NCI-H524 treated with DMSO at 0.1 percent for 48 hours (cell line): ENCODE measurements at regions not wholly inside any gene's neighbourhood (a gene's known extent, or its start where the extent isn't known, plus 50 kb on each side); places are given as distances from the start of the nearest gene placed in this dataset.

Source experiments
- DNase-seq: peaks from one replicate; lab custom pipeline; 2025; lab: John Stamatoyannopoulos, UW

DNA sequence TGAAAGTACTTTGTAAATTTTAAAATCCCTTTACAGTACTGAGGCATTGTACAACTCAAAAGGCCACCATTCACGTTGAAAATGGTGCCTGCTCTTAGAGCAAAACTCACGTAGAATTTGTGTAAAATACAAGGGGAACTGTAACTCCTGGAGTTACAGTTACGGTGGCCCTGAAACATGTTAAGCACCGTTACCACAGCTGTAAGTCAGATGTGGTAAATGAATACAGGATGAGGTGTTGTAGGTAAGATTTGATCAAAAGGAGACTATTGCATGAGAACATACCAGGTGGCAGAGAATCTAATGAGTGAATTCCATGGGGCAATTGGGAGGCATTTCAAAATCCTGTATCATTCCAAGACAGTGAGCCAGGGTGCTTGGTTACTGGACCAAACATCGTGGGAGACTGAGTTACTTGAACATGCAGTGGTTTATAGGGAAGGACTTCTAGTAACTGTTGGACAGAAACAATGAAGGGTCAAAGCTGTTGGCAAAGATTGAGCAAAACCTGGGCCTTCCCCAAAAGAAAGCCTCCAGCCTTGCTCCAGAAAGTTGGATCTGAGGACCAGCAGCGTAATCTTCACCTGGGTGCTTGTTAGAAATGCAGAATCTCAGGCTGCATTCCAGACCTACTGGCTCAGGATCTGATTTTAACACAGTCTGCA, 535.8 kb upstream of the POU3F3 start:
- DNase-seq: no peak

DNA sequence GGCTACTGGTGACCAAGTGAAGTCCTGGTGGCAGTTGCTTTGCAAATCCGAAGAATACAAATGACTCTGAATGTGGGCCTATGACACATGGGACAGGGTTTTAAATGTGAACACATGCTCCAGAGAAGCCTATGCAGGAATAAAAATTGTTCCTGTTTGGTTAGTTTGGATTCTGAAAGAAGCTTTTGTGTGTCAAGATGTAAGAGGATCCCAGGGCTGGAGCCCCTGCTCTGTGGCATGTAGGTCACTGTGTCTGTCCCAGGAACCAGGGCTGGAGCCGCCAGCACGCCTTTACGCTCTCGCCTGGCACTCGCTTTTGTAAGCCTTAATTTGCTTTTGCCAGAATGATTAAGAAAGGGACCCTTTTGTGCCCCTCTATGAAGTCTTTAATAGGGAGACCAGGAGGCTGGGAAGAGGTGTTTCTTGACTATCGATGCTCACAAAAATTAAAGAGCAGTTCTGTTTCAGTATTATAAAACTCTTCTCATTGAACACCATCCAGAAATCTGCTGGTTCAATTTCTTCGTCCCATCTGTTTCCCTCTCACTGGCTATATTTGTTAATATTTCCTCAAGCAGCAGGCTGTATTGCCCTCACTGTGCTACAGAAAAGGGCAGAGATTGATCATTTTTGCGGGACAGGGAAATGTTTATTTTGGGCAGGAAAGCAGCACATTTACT, 532.7 kb upstream of the POU3F3 start:
- DNase-seq: no peak

DNA sequence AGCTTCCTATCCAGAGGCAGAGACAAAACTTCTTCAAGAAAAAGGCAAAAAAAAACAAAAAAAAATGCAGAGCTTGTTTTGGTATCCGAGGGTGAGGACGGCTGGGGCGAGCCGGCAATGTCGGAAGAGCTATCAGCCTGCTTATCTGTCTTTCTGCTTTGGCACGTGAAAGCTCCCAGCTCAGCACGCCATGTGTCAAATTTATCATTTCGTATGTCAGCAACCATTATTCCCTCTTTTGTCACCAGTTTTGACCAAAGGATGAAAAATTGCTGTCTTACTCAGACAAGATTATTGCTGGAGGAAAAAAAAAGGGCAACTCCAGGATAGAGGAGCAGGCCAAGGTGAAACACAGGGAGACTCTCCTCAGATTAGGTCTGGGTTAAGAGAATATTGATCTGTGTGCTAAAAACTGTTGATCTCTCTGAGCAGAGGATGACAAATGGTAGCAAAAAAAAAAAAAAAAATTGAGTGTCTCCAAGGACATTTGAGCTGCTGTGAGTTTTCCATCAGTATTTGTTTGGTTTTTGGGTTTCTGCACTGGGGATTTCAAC, 532.0 kb upstream of the POU3F3 start:
- DNase-seq: no peak

DNA sequence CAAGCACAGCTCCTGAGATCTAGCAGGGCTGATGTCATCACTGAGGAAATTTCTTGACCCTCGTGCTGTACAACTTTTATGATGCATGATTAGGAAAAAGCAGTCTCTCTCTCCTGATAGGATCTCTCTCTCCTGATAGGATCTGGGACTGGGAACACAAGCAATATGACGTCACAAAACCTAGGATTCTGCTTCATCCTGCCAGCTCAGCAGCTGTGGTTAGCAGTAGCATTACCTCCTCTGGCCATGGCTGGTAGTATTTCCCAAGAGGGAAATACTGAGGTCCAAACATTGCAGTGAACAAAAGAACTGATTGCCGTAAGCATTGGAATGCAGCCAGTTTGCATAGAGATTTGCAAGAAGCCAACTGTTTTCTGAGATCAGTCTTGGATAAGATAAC, 521.2 kb upstream of the POU3F3 start:
- no peak for DNase-seq

DNA sequence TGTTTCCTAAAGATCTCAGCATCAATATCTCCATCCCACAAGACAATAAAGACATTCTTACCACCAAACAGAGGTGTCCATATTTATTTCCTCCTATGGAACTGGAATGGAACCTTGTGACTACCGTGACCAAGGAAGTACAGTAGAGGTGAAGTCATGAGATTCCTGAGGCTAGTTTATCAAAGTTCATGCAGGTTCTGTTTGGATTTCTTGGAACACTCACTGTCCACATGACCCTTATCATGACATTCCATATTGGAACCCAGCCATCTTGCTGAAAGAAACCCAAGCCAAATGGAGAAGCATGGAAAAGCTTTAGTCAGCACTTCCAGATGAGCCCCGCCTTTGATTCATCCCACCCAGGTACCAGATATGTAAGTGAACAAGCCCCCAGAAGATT, 516.0 kb upstream of the POU3F3 start:
- no peak for DNase-seq

DNA sequence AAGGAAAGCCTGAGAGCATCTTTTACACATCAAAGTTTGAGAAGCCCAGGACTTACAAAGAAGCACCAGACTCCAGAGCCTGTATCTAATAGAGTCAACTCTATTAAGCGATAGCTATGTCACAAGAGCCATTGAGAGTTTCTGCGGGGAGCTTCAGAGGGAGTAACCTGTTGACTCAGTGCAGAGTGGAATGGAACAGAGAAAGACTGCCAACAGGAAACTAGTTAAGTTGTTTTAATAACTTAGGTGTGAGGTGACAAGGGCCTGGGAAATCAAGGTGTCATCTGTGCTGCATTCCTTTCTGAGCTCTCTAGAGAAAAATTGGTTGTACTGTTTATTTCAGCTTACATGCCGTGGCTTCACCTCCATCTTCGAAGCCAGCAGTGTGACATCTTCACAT, 513.8 kb upstream of the POU3F3 start:
- DNase-seq: no peak

DNA sequence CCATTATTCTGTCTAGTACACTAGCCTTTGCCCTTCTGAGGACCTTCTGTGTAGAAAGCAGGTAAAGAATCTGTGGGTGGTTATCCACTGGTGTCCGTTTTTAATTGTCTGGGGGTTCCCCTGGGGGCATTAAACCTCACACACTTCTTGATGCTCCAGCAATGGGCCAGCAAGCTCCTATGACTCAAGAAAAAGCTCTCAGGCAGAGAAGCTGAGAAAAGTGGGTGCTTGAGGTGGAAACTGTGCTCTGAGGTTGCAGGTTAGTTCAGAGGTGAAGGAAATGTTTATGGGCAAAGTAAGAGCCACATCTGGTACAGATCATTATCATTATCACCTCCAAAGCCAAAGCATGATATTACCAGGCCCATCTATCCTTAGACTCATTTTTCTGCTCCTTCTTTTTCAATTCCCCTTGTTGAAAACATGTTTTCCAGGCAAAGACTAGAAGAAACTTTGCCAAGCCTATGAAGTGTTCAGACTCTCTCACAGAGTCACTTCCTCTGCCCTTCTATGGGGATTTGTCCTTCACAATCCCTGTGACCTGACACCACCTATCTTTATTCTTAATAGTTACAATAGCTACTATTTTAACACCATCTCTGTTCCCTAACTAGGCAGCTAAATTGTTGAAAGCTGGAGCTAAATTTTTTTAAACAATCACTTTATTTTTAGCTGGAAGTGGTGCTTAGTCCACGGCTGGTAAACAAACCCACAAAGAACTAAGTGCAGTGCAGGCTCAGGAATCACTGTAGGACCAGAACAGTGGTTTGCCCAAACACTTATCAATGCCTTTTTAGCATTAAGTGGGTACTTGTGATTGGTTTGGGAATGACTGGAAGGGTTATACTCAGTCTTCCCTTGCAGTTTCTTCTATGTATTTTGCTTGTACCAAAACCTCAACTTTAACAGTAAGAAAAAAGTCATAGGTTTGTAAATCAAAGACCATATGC, 512.8 kb upstream of the POU3F3 start:
- DNase-seq: no peak

DNA sequence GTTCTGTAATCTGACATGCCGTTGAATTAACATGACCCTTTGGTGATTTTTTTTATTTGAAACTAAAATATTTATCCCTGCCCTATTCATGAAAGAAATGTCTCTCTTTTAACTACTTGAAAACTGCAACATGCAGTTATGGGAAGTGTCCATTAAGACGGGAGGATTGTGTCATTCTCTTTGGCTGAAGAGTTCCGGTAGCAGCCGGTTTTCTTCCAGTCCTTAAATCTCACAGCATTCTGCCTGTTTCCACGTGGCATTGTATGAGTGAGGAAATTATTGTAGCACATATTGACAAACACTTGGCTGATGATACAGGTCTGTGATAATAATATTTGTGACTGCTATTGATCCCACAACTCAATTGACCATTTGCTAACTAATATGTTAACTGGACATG, 509.6 kb upstream of the POU3F3 start:
- no peak for DNase-seq

DNA sequence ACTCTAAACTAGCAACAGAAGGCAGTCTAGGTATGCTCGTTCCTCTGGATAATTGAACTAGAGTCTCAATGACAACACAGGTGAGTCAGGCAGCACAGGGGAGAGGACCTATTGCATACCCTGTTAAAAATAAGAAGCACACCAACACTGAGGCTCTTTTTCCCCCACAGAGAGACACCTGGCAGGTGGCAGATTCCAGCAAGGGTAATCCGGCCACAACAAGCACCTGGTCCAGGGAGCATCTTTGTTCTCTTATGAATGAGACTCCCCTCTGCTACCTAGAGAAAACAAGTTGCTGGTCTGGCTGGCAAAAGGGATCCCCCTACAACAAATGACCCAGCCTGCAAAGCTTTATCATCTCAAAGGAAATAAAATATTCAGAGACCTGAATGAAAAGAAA, 508.9 kb upstream of the POU3F3 start:
- no peak for DNase-seq

DNA sequence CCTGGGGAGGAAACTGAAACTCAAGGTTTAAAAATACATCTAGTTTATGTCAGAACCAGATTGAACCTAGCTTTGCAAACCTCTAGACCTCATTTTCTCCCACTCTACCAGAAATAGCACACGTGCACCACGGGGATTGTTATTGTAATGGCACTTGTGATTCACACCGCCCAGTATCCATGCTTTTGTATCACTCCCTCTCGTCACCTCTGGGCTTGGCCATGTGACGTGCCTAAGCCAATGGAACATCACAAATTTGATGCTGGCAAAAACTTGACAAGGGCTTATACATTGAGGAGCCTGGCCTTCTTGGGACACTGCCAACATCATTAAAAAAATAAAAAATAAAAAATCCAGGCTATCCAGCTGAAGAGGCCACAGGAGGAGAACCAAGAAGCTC, 495.8 kb upstream of the POU3F3 start:
- DNase-seq: no peak

DNA sequence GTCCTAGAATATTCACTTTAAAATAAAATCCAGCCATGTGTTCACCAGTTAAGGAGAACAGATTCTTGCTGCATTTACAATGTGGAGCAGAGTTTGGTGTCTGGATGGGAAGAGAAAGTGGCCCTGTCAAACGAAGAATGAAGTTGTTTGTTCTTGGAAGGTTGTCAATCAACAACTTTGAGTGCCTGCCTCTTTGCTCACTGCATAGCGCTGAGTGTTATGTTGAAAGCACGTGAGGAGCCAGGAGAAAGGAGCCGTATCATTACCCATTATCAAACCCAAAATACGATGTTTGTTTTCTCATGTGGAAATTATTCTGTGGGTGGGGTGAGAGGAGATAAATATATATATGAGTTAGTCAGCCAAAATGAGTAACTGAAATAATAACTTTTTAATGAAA, 492.5 kb upstream of the POU3F3 start:
- DNase-seq: no peak

DNA sequence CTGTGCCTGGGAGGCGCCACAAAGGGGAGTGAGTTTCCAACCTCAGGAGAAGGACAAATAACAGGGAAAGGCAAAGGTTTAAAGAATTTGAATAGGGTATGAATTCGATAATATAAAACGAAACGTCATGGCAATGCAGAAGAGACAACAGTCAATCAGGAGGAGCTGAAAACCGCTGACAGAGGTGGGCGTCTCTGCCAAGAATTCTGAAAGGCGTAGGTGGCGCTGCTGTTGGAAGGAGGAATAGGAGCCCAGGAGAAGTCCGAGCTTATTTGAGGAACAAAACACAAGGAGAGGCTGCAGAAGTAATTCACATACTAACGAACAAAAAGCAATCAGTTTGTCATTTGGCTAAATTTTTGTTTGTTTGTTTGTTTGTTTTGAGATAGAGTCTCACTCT, 485.8 kb upstream of the POU3F3 start:
- no peak for DNase-seq

DNA sequence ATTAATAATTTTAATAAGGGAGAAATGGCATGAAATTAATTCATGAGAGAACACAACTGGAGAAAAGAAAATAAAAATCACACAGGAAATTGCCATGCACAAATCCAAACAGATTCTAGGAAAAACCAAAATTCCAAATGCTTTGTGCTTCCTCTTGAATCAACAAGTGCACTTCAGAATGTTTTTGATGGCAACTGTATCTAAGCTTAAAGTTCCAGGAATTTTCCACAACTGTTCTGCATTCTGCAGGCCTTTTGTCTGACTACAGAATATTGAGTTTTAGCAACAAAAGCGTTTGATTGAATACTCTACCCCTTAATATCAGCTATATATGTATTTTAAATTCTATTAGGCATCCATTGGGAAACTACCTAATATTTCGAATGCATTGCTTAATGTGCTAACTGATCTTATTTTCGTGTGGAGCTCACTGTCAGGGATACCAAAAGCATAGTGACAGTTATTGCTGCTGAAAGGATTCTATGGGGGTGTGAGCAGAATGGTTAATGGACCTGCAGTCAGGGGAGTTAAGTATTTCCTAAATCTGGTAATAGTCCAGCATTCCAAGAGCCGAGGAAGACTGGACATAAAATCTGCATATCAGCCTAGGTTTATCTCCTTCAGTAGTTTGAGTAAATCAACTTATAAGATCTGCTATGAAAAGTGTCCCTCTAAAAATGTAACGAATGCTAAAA, 482.7 kb upstream of the POU3F3 start:
- no peak for DNase-seq

DNA sequence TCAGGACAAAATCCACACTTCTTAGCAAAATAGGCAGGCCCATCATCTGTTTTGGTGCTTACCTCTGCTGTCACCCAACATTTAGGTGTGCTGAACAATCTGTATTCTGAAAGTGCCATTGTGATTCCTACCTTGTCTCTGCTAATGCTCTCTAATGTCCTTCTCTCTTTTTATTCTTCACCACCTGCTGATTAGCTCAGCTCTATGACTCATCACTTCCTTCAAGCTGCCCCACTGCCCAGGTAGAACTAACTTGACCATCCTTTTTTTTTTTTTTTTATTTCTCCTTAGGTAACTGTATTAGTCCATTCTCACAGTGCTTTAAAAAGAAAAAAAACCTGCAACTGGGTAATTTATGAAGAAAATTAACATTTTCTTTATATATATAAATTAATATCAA, 478.7 kb upstream of the POU3F3 start:
- no peak for DNase-seq

DNA sequence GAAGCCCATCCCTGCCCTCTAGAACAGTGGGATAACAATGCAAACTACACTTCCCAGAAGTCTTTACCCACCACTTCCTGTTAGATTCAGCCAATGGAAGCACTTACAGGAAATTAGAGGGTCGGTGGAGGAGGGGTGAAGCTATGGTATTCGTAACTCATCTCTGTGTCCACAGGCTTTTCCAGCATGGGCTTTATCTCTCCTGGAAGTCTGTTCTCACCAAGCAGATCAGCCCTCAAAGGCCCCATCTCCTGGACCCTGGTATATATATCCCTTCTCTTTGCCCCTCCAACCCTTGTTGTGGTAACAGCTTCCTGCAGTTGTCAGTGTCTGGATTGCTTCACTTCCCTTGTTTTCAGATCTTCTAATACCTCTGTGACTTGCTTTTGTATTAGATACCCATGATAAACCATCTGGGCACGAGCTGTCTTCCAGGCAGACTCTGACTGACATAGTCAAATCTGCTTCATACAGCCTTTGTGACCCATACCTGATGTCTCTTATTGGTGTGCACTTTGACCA, 475.0 kb upstream of the POU3F3 start:
- peak; percentile 0 for DNase-seq

DNA sequence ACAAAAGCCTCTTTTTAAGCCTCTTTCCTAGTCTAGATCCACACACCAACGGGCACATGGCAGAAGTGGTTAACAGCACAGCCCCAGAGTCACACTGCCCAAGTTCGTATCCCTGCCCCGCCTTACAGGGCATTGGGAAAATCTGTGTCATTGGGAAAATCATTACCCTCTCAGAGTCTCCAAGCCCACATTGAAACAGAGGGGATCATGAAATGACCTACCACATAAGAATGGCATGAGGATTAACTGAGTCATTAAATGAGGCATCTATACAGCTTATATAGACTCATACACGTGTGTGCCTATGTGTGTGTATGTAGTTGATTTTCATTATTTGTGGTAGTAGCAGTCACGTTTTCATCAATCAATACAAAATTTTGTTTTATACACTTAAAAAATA, 469.0 kb upstream of the POU3F3 start:
- no peak for DNase-seq

DNA sequence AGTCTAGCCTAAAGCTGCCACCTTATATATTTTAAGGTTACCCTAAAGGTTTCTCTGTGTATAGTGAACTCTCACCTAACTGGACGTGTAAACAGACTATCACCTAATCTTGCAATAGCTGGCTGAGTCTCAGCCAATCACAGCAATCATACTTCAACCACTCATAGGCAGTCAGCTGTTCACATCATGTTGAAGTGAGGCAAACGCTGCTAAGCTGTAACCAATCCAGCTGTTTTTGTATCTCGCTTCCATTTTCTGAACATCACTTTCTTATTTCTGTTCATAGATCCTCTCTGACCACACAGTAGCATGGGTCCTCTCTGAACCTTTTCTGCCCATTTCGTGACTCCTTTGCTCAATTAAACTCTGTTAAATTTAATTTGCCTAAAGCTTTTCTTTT, 468.2 kb upstream of the POU3F3 start:
- DNase-seq: no peak

DNA sequence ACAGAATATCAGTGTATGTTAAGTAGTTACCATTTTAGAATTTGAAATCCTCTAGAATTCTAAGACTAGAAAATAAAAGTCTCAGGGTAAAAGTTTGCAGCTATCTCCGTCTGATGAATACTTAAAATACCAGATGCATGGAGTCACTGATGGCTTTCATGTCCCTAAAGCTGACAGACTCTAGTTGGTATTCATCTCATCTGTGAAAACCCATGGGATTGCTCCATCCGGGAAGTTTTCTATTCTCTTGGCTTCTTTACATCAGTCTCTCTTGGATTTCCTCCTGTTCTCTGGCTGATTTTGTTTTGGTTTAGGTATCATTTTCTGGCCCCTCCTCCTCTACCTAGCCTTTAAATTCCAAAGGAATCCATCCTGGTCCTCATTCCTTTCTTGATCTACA, 465.6 kb upstream of the POU3F3 start:
- DNase-seq: no peak

DNA sequence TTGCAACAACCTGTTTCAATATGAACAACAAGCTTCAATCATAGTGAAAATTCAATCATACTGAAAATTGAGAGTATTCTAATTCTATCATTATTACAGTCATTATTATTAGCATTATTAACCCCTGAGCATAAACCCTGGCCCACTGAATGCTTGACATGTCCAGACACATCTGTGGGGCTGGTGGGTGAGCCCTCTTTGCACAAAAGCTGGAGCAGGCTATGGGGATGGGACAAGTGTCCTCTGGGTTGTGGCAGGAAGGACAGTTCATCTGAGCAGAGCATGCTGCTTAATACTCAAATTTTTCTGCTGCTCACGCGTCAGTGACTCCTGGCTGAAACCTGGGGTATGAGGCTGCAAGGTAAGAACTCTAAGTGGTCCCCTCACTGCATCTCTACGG, 451.1 kb upstream of the POU3F3 start:
- DNase-seq: no peak

DNA sequence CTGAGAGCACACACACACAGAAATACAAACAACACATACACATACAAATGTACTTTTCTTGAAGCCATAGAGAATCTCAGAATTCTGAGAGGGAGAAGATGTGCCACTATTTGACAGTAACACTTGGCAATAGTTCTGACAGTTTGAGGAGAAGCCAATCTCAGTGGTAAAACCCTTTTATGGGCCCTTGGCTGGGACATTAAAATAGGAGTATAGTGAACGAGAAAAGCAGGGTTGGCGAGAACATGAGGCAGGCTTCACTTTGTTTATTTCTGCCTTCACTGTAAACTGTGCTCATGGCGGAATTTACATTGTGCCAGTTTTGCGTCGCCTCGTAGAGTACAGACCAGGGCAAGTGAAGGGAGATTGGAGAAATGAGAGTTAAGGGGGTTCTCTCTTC, 449.4 kb upstream of the POU3F3 start:
- DNase-seq: no peak

DNA sequence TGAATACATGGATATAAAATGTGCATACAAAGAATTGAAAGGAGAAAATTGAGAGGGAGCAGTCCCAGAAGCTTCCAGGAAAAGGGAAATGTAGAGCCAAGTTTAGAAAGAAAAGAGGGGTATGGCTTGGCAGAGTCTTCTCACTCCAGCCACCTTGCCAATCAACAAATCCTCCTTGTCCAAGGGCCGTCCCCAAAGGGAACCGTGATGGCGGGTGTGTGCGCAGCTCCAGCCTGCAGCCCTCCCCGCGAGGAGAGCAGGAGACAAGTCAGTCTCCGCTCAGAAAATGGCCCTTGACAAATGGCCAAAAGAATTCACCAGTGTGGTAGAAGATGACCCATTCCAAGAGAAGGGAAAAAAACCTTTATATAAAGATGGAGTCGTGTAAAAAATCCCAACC, 448.3 kb upstream of the POU3F3 start:
- no peak for DNase-seq

DNA sequence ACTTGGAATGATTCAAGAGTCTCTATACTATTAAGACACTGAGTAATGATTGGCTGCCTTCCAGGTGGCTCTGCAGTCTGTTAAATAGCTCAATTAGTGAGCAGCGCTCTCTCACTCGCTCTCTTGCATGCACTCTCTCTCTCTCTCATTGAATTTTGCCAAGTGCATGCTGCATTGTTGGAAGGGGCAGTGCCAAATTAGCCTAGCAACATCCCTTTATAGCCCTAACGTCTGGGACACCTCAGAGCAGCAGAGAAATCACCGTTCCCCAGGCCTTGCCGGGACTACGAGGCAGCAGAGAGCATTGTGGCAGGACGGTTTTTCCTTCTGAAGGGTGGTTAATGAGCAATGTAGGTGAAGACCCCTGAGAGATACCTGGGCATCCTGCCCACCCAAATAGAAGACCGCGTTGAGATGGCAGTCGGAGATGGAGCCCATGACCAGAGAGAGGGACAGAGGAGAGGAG, 447.6 kb upstream of the POU3F3 start:
- DNase-seq: no peak
